HCT116 (cell line): ENCODE measurements at regions not wholly inside any gene's neighbourhood (a gene's known extent, or its start where the extent isn't known, plus 50 kb on each side); places are given as distances from the start of the nearest gene placed in this dataset.
"Not testable (repeated sequence)": the region's sequence is repeated elsewhere in the genome, so short reads cannot be mapped to it uniquely, and the experiment has no call there.

Source experiments
- CBX3 ChIP-seq: IDR thresholded peaks from 2 replicates; pipeline ENCODE4 v1.6.1; 2012; ENCODE audit warnings: low read depth
- ZNF274 ChIP-seq: fragments of 200-500 bp; sonication (Bioruptor generic); IDR thresholded peaks from 2 replicates; pipeline ENCODE4 v1.6.1; 2014; ENCODE audit warnings: mild to moderate bottlenecking, low read depth, low read length, inconsistent platforms
- TF ChIP-seq, protein P1 (sequence below), 3 experiments: fragments of 200-600 bp in 1 of 3; sonication (generic) in 1 of 3; IDR thresholded peaks in 2 of 3; conservative IDR thresholded peaks in 1 of 3; 2 replicates each; pipeline ENCODE4 v1.5.1; 2012 to 2017; ENCODE audit warnings: low read depth in 2 of 3, low read length in 2 of 3, antibody characterized with exemption in 1 of 3, borderline replicate concordance in 1 of 3, control low read depth in 1 of 3, mild to moderate bottlenecking in 1 of 3, mixed read lengths in 1 of 3, mixed run types in 1 of 3, moderate library complexity in 1 of 3; ENCODE audit not compliant: insufficient read depth in 1 of 3

GRCh38 chr6:67787119-67787518 is 848.0 kb upstream of the ADGRB3 start:
- TF ChIP-seq ZNF274, CBX3: not testable (repeated sequence)
- TF ChIP-seq, protein P1, sequence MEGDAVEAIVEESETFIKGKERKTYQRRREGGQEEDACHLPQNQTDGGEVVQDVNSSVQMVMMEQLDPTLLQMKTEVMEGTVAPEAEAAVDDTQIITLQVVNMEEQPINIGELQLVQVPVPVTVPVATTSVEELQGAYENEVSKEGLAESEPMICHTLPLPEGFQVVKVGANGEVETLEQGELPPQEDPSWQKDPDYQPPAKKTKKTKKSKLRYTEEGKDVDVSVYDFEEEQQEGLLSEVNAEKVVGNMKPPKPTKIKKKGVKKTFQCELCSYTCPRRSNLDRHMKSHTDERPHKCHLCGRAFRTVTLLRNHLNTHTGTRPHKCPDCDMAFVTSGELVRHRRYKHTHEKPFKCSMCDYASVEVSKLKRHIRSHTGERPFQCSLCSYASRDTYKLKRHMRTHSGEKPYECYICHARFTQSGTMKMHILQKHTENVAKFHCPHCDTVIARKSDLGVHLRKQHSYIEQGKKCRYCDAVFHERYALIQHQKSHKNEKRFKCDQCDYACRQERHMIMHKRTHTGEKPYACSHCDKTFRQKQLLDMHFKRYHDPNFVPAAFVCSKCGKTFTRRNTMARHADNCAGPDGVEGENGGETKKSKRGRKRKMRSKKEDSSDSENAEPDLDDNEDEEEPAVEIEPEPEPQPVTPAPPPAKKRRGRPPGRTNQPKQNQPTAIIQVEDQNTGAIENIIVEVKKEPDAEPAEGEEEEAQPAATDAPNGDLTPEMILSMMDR (IDR thresholded peaks at IDR 0.05 in 2 of 3, conservative IDR thresholded peaks at IDR 0.05 in 1 of 3; ENCODE audit: borderline replicate concordance in 1 of 3, insufficient read depth in 1 of 3, low read depth in 2 of 3, low read length in 2 of 3), result not testable (repeated sequence)
